Right lobe of liver (tissue), 4 donors: ENCODE measurements at regions not wholly inside any gene's neighbourhood (a gene's known extent, or its start where the extent isn't known, plus 50 kb on each side); places are given as distances from the start of the nearest gene placed in this dataset.

Experiments used
- POLR2A ChIP-seq: fragments of 450-650 bp; IDR thresholded peaks from one replicate; pipeline ENCODE4 v1.6.1; 2017; ENCODE audit warnings: antibody characterized with exemption, mild to moderate bottlenecking
- TF ChIP-seq, protein P1 (sequence below), 4 donors: fragments of 200-600 bp in 3 of 4; fragments of 450-650 bp in 1 of 4; IDR thresholded peaks; one replicate each; pipeline versions ENCODE4 v1.5.1 to v1.8.0; 2016 to 2022; ENCODE audit warnings: antibody characterized with exemption in 4 of 4, mild to moderate bottlenecking in 2 of 4
- donor health status: DM: no; HTN: no; CAD: no.
- donor health status: DM: no; HTN: no; CAD: no.
- donor health status: DM: no; HTN: yes; CAD: no.

DNA sequence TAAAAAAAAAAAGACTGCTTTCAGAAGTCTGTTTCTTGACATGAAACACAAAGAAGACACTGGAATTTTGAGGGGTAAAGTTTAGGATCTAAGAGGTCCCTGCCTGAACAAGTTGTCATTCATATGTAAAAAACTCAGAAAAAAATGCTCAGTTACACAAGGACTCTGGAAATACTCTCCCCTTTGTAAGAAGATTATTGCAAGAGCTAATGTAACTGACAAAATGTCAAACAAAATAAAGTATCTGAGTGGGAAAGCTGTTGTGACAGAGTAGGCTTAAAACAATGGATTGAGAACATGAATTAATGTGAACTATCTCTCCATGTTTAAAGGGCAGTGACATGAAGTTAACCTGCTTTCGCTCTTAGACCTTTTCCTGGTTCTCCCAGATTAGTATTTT lies 416.7 kb upstream of the TYRP1 start:
- TF ChIP-seq, protein P1, sequence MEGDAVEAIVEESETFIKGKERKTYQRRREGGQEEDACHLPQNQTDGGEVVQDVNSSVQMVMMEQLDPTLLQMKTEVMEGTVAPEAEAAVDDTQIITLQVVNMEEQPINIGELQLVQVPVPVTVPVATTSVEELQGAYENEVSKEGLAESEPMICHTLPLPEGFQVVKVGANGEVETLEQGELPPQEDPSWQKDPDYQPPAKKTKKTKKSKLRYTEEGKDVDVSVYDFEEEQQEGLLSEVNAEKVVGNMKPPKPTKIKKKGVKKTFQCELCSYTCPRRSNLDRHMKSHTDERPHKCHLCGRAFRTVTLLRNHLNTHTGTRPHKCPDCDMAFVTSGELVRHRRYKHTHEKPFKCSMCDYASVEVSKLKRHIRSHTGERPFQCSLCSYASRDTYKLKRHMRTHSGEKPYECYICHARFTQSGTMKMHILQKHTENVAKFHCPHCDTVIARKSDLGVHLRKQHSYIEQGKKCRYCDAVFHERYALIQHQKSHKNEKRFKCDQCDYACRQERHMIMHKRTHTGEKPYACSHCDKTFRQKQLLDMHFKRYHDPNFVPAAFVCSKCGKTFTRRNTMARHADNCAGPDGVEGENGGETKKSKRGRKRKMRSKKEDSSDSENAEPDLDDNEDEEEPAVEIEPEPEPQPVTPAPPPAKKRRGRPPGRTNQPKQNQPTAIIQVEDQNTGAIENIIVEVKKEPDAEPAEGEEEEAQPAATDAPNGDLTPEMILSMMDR (IDR thresholded peaks at IDR 0.05): no peak
- TF ChIP-seq POLR2A: no peak
